Kidney (tissue), 13 donors: ENCODE measurements at regions not wholly inside any gene's neighbourhood (a gene's known extent, or its start where the extent isn't known, plus 50 kb on each side); places are given as distances from the start of the nearest gene placed in this dataset.

Experiments used
- DNase-seq, 5 donors: peaks; one replicate each; pipeline ENCODE4 v3.0.0-alpha.2; 2013 to 2020
- FAIRE-seq: peaks from 2 replicates; lab custom pipeline; 2012; peaks lifted over from hg19 to GRCh38; lab: Jason Lieb, UNC
- H3K27ac ChIP-seq, 2 donors: one replicate each; pipeline ENCODE4 v1.7.0; 2013; ENCODE audit warnings: low read depth in 2 of 2, low read length in 2 of 2, inconsistent platforms in 1 of 2
- H3K27me3 ChIP-seq: one replicate; pipeline ENCODE4 v1.7.1; 2013; ENCODE audit warnings: low read length, inconsistent platforms; ENCODE audit not compliant: control insufficient read depth, insufficient read depth
- H3K36me3 ChIP-seq, 3 donors: one replicate each; pipeline versions ENCODE4 v1.7.0 to v1.7.1; 2013; ENCODE audit warnings: low read length in 3 of 3, control low read depth in 1 of 3, inconsistent platforms in 1 of 3; ENCODE audit not compliant: insufficient read depth in 3 of 3, control insufficient read depth in 2 of 3
- H3K4me1 ChIP-seq, 3 donors: one replicate each; pipeline versions ENCODE4 v1.7.0 to v1.7.1; 2013; ENCODE audit warnings: low read length in 3 of 3, inconsistent platforms in 1 of 3, low read depth in 1 of 3; ENCODE audit not compliant: control insufficient read depth in 2 of 3, insufficient read depth in 2 of 3
- H3K4me3 ChIP-seq, 3 donors: one replicate each; pipeline versions ENCODE4 v1.7.0 to v1.8.1; 2013; ENCODE audit warnings: low read length in 3 of 3, control low read depth in 1 of 3, inconsistent platforms in 1 of 3
- H3K9ac ChIP-seq, 3 donors: one replicate each; pipeline versions ENCODE4 v1.7.0 to v1.7.1; 2013; ENCODE audit warnings: low read length in 3 of 3, control low read depth in 1 of 3, inconsistent platforms in 1 of 3
- H3K9me3 ChIP-seq, 3 donors: one replicate each; pipeline versions ENCODE4 v1.7.0 to v1.7.1; 2013; ENCODE audit warnings: low read length in 3 of 3, control low read depth in 1 of 3, inconsistent platforms in 1 of 3; ENCODE audit not compliant: control insufficient read depth in 2 of 3, insufficient read depth in 1 of 3
- intact Hi-C: fragments of 100-400 bp; cut with DNase I; formaldehyde crosslinking; loops from one replicate; pipeline ENCODE4 v1.11.1; 2022
- TF ChIP-seq, protein P1 (sequence below): IDR thresholded peaks from 3 replicates; pipeline ENCODE4 v1.5.1; 2012; ENCODE audit warnings: mild to moderate bottlenecking, moderate library complexity, borderline replicate concordance; ENCODE audit not compliant: insufficient read depth; ENCODE audit errors: extremely low read depth
- donor health status: control.
- donor health status: control.
- donor health status: control.
- donor health status: control.
- donor health status: control.
- donor health status: DM: yes; HTN: yes; CAD: no.
- donor health status: Normal renal cell carcinoma (clear cell type).

DNA sequence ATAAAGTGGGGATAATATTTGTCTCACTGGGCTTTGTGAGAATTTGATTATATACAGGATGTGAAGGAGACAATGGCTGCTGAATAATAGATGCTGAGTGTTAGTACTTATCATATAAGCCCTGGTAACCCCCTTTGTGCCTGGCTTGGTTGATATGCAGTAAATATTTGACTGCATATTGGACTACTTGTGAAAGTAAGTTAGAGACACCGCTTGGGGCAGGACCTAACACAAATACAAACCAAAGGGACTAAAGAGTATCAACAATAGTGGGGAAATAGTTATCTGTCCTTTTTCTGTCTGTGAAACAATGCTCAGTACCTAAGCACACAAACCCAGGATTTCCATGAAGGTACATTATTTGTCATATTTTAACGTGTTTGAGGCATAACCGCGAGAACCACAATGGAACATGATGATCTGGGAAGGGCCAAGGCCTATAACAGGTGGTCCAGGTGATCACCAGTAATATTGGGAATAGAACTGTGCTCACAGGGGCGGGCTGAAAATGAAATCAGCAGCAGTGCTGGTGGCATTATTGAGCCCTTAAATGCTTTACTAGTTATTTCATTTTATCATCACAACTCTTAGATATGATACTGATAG is 138.2 kb upstream of the SMARCA2 start:
- Histone ChIP-seq H3K9ac (no peak overlapping the region), H3K4me1 (no peaks in the 10 kb centered on the region), H3K4me3 (no peak overlapping the region), H3K36me3 (no peaks in the 10 kb centered on the region), H3K27ac (no peak overlapping the region), H3K27me3 (no peaks in the 10 kb centered on the region), H3K9me3 (no peaks in the 10 kb centered on the region)
- intact Hi-C loops = no loop called here
- FAIRE-seq (no peak), DNase-seq (no peak)
- TF ChIP-seq, protein P1, sequence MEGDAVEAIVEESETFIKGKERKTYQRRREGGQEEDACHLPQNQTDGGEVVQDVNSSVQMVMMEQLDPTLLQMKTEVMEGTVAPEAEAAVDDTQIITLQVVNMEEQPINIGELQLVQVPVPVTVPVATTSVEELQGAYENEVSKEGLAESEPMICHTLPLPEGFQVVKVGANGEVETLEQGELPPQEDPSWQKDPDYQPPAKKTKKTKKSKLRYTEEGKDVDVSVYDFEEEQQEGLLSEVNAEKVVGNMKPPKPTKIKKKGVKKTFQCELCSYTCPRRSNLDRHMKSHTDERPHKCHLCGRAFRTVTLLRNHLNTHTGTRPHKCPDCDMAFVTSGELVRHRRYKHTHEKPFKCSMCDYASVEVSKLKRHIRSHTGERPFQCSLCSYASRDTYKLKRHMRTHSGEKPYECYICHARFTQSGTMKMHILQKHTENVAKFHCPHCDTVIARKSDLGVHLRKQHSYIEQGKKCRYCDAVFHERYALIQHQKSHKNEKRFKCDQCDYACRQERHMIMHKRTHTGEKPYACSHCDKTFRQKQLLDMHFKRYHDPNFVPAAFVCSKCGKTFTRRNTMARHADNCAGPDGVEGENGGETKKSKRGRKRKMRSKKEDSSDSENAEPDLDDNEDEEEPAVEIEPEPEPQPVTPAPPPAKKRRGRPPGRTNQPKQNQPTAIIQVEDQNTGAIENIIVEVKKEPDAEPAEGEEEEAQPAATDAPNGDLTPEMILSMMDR = no peak

DNA sequence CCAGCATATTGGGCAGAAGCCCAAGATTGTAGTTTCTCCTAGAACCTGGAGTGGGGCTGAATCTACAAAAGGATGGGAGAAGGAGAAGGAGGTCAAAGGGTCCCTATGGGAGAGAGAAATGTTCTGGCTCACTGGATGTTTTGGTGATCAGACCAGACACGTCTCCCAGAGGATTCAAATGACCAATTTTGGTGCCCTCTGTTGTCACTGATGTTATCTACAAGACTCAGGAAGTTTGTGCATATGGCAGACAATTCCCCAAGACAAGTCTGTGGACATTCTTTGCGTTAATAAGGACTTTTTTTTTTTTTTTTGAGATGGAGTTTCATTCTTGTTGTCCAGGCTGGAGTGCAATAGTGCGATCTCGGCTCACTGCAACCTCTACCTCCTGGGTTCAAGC is 137.2 kb upstream of the SMARCA2 start:
- TF ChIP-seq, protein P1 = no peak
- no peaks in the 10 kb centered on the region for H3K27me3 ChIP-seq
- DNase-seq (no peak), FAIRE-seq (no peak)
- H3K4me1 ChIP-seq = no peaks in the 10 kb centered on the region
- H3K27ac ChIP-seq = no peak overlapping the region
- H3K36me3 ChIP-seq = no peaks in the 10 kb centered on the region
- H3K9me3 ChIP-seq = no peaks in the 10 kb centered on the region
- H3K9ac ChIP-seq = no peak overlapping the region
- intact Hi-C loops = no loop called here
- no peak overlapping the region for H3K4me3 ChIP-seq

DNA sequence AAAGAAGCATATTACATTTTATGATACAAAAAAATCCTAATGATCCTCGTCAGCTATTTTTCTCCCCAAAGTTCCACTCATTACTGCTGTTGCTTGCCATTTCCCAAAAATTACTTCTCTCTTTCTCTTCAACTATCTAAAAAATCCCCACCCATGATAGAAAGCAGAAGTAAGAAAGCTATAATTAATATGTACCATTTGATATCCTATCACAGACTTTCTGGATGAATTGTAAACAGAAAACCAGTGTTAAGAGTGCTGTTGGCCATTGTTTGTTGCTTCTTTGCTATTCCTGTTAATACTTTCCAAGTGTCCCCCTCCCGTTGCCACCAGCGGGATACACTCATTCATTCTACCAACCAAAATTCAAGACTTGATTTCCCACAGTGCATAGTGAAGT is 136.3 kb upstream of the SMARCA2 start:
- H3K4me3 ChIP-seq = no peak overlapping the region
- H3K27ac ChIP-seq = no peak overlapping the region
- H3K4me1 ChIP-seq = no peaks in the 10 kb centered on the region
- TF ChIP-seq, protein P1 = no peak
- H3K27me3 ChIP-seq = no peaks in the 10 kb centered on the region
- no peaks in the 10 kb centered on the region for H3K9me3 ChIP-seq
- DNase-seq (no peak), FAIRE-seq (no peak)
- H3K9ac ChIP-seq = no peak overlapping the region
- intact Hi-C loops = no loop called here
- H3K36me3 ChIP-seq = no peaks in the 10 kb centered on the region

DNA sequence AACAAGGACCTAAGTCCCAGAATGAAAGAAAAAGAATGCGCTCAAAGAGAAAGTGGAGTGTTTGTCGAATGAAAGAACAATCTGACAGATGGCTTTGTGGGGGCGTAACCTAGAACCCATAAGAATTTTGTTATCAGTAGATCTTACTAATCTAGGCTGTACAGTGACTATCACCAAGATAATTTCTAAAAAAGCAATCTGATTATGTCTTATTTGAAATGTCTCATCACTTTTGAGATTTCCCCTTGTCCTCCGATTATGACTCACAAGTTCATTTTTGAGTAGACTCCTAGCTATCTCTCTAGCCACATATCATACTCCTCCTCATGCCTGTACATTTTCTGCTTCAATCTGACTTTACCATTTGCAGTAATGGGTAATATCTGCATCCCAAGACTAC is 135.6 kb upstream of the SMARCA2 start:
- intact Hi-C loops = no loop called here
- FAIRE-seq (no peak), DNase-seq (no peak)
- no peak overlapping the region for H3K27ac ChIP-seq
- no peak overlapping the region for H3K4me3 ChIP-seq
- H3K4me1 ChIP-seq = no peaks in the 10 kb centered on the region
- no peak overlapping the region for H3K9ac ChIP-seq
- H3K36me3 ChIP-seq = no peaks in the 10 kb centered on the region
- H3K9me3 ChIP-seq = no peaks in the 10 kb centered on the region
- TF ChIP-seq, protein P1 = no peak
- H3K27me3 ChIP-seq = no peaks in the 10 kb centered on the region
